ENCODE measurements at regions not wholly inside any gene's neighbourhood (a gene's known extent, or its start where the extent isn't known, plus 50 kb on each side); places are given as distances from the start of the nearest gene placed in this dataset.

DNA sequence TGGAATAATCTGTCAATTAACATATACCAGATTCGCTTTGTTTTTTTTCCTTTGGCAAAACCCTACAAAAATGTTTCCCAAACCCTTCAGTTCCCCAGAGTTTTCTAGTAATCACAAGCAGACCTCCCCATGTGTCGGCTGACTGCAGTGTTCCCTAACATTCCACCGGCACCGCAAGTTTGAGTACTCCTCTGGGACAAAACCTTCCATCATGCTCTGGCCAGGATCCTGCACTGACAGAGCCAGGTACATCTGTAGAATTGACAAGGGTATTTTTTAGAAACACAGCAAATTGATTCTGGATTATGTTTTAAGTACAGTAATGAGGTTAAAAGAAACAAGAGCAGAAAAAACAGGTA, 174.7 kb downstream of the GAS1 start:
- TF ChIP-seq, protein P1, sequence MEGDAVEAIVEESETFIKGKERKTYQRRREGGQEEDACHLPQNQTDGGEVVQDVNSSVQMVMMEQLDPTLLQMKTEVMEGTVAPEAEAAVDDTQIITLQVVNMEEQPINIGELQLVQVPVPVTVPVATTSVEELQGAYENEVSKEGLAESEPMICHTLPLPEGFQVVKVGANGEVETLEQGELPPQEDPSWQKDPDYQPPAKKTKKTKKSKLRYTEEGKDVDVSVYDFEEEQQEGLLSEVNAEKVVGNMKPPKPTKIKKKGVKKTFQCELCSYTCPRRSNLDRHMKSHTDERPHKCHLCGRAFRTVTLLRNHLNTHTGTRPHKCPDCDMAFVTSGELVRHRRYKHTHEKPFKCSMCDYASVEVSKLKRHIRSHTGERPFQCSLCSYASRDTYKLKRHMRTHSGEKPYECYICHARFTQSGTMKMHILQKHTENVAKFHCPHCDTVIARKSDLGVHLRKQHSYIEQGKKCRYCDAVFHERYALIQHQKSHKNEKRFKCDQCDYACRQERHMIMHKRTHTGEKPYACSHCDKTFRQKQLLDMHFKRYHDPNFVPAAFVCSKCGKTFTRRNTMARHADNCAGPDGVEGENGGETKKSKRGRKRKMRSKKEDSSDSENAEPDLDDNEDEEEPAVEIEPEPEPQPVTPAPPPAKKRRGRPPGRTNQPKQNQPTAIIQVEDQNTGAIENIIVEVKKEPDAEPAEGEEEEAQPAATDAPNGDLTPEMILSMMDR (conservative IDR thresholded peaks at IDR 0.05 in 1 of 2, IDR thresholded peaks at IDR 0.05 in 1 of 2; ENCODE audit: low read depth in 1 of 2, low read length in 2 of 2): no peak
- TF ChIP-seq EZH2 (IDR thresholded peaks at IDR 0.05; ENCODE audit: low read length, missing control alignments): no peak

All from fibroblast of lung (primary cell).